DND-41 (cell line): ENCODE measurements at regions not wholly inside any gene's neighbourhood (a gene's known extent, or its start where the extent isn't known, plus 50 kb on each side); places are given as distances from the start of the nearest gene placed in this dataset.

ENCODE experiments used
- EZH2 ChIP-seq: IDR thresholded peaks from 3 replicates; pipeline ENCODE4 v1.6.1; 2012; ENCODE audit warnings: borderline replicate concordance, low read depth, mild to moderate bottlenecking, moderate library complexity, low read length, inconsistent platforms; ENCODE audit not compliant: severe bottlenecking
- TF ChIP-seq, protein P1 (sequence below): IDR thresholded peaks from 2 replicates; pipeline ENCODE4 v1.5.1; 2012; ENCODE audit warnings: borderline replicate concordance, low read length, moderate library complexity, mild to moderate bottlenecking; ENCODE audit not compliant: poor library complexity, severe bottlenecking; ENCODE audit errors: extremely low read depth

DNA sequence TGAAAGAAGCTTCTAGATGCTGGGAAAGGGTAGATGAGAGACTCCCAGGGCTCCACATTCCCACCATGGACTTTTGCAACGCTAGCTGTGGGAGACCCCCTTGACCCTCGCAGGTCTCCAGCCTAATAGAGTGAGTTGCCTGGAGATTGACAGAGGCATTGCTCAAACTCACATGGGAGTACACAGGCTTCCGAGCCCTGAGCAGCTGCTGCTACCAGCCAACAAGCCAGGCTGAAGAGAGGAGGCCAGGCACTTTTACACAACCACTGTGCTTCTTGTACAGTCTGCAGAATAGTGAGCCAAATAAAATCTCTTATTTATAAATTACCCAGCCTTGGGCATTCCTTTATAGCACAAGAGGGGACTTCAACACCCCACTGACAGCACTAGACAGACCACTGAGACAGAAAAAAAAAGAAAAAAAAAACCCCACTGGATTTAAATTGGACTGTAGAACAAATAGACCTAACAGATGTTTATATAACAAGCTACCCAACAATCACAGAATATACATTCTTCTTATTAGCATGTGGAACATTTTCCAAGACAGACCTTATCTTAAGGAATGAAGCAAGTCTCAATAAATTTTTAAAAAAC lies 146.2 kb downstream of the ZFAND4 start:
- TF ChIP-seq, protein P1, sequence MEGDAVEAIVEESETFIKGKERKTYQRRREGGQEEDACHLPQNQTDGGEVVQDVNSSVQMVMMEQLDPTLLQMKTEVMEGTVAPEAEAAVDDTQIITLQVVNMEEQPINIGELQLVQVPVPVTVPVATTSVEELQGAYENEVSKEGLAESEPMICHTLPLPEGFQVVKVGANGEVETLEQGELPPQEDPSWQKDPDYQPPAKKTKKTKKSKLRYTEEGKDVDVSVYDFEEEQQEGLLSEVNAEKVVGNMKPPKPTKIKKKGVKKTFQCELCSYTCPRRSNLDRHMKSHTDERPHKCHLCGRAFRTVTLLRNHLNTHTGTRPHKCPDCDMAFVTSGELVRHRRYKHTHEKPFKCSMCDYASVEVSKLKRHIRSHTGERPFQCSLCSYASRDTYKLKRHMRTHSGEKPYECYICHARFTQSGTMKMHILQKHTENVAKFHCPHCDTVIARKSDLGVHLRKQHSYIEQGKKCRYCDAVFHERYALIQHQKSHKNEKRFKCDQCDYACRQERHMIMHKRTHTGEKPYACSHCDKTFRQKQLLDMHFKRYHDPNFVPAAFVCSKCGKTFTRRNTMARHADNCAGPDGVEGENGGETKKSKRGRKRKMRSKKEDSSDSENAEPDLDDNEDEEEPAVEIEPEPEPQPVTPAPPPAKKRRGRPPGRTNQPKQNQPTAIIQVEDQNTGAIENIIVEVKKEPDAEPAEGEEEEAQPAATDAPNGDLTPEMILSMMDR = no peak
- TF ChIP-seq EZH2 = no peak
